MM.1S (cell line): ENCODE measurements at regions not wholly inside any gene's neighbourhood (a gene's known extent, or its start where the extent isn't known, plus 50 kb on each side); places are given as distances from the start of the nearest gene placed in this dataset.
"Not testable (repeated sequence)": the region's sequence is repeated elsewhere in the genome, so short reads cannot be mapped to it uniquely, and the experiment has no call there.

Source experiments
- DNase-seq: peaks from one replicate; pipeline ENCODE4 v3.0.0-alpha.2; 2015
- H2AFZ ChIP-seq: fragments of 300-600 bp; sonication (generic); 2 replicates; pipeline ENCODE4 v1.6.0; 2016; ENCODE audit warnings: antibody characterized with exemption, low read length
- H3F3A ChIP-seq: fragments of 300-600 bp; sonication (generic); 2 replicates; pipeline ENCODE4 v1.6.1; 2016; ENCODE audit warnings: mild to moderate bottlenecking, antibody characterized with exemption, low read length, moderate library complexity, mixed read lengths; ENCODE audit not compliant: insufficient read depth
- H3K27ac ChIP-seq: fragments of 300-600 bp; sonication (generic); 2 replicates; pipeline ENCODE4 v1.5.1; 2016; ENCODE audit warnings: mild to moderate bottlenecking, low read length
- H3K27me3 ChIP-seq: fragments of 300-600 bp; sonication (generic); replicated peaks from 2 replicates; pipeline ENCODE4 v1.6.0; 2016; ENCODE audit warnings: low read length; ENCODE audit not compliant: insufficient read depth
- H3K36me3 ChIP-seq: fragments of 300-600 bp; sonication (generic); replicated peaks from 2 replicates; pipeline ENCODE4 v1.6.1; 2016; ENCODE audit warnings: mild to moderate bottlenecking, low read length, mixed read lengths; ENCODE audit not compliant: insufficient read depth
- H3K4me1 ChIP-seq: fragments of 300-600 bp; sonication (generic); 2 replicates; pipeline ENCODE4 v1.6.1; 2016; ENCODE audit warnings: low read length, mixed read lengths
- H3K4me2 ChIP-seq: fragments of 300-600 bp; sonication (generic); 2 replicates; pipeline ENCODE4 v1.6.0; 2016; ENCODE audit warnings: low read depth, low read length
- H3K4me3 ChIP-seq: fragments of 300-600 bp; sonication (generic); 2 replicates; pipeline ENCODE4 v1.5.1; 2016; ENCODE audit warnings: low read length, mixed read lengths
- H3K79me2 ChIP-seq: fragments of 300-600 bp; sonication (generic); 2 replicates; pipeline ENCODE4 v1.6.1; 2016; ENCODE audit warnings: mixed run types, low read length, mixed read lengths
- H3K9ac ChIP-seq: fragments of 300-600 bp; sonication (generic); 2 replicates; pipeline ENCODE4 v1.6.1; 2016; ENCODE audit warnings: low read length, mixed read lengths
- H3K9me2 ChIP-seq: fragments of 300-600 bp; sonication (generic); replicated peaks from 2 replicates; pipeline ENCODE4 v1.6.1; 2016; ENCODE audit warnings: mild to moderate bottlenecking, low read length, mixed read lengths; ENCODE audit not compliant: insufficient read depth
- H3K9me3 ChIP-seq: fragments of 300-600 bp; sonication (generic); replicated peaks from 2 replicates; pipeline ENCODE4 v1.6.1; 2016; ENCODE audit warnings: mild to moderate bottlenecking, low read length, mixed read lengths; ENCODE audit not compliant: insufficient read depth
- H4K20me1 ChIP-seq: fragments of 300-600 bp; sonication (generic); 2 replicates; pipeline ENCODE4 v1.6.1; 2016; ENCODE audit warnings: mild to moderate bottlenecking, low read length, moderate library complexity, mixed read lengths; ENCODE audit not compliant: insufficient read depth
- EZH2 ChIP-seq: fragments of 300-600 bp; sonication (generic); optimal IDR thresholded peaks from 2 replicates; pipeline ENCODE3; 2017; ENCODE audit warnings: low read depth, mild to moderate bottlenecking, antibody characterized with exemption, low read length, mixed read lengths
- EZH2phosphoT487 ChIP-seq: fragments of 300-600 bp; sonication (generic); IDR thresholded peaks from 2 replicates; pipeline ENCODE4 v1.6.1; 2018; ENCODE audit warnings: antibody characterized with exemption, low read length
- TF ChIP-seq, protein P1 (sequence below): fragments of 300-600 bp; sonication (generic); IDR thresholded peaks from 2 replicates; pipeline ENCODE4 v1.5.1; 2016; ENCODE audit warnings: antibody characterized with exemption, low read length, mixed read lengths

DNA sequence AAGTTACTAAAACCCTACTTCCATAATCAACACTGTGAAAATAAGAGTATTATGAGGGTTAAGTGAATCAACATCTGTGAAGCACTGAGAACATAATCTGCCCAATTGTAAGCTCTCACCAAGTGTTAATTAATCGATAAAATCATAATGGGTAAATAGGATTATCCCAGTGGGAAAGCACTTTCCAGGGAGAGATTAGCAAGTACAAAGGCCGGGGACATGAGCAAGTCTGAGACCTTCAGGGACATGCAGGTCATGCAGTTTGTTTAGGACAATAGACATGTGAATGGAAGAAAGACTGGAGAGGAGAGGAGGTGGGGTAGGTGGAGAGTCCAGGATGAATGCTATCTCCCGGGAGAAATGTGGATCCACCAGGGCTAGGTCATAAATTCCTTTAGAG is 57.8 kb upstream of the FIBIN start:
- no peaks in the 10 kb centered on the region for H3K4me1 ChIP-seq
- no peak overlapping the region for H3K27ac ChIP-seq
- no peak for DNase-seq
- H3K4me2 ChIP-seq: no peak overlapping the region
- H4K20me1 ChIP-seq: no peaks in the 10 kb centered on the region
- H3K9ac ChIP-seq: no peak overlapping the region
- TF ChIP-seq EZH2phosphoT487 (no peak), EZH2 (no peak)
- TF ChIP-seq, protein P1, sequence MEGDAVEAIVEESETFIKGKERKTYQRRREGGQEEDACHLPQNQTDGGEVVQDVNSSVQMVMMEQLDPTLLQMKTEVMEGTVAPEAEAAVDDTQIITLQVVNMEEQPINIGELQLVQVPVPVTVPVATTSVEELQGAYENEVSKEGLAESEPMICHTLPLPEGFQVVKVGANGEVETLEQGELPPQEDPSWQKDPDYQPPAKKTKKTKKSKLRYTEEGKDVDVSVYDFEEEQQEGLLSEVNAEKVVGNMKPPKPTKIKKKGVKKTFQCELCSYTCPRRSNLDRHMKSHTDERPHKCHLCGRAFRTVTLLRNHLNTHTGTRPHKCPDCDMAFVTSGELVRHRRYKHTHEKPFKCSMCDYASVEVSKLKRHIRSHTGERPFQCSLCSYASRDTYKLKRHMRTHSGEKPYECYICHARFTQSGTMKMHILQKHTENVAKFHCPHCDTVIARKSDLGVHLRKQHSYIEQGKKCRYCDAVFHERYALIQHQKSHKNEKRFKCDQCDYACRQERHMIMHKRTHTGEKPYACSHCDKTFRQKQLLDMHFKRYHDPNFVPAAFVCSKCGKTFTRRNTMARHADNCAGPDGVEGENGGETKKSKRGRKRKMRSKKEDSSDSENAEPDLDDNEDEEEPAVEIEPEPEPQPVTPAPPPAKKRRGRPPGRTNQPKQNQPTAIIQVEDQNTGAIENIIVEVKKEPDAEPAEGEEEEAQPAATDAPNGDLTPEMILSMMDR: no peak
- H2AFZ ChIP-seq: no peak overlapping the region
- H3K4me3 ChIP-seq: no peak overlapping the region
- no peaks in the 10 kb centered on the region for H3K27me3 ChIP-seq
- no peaks in the 10 kb centered on the region for H3K9me3 ChIP-seq
- no peaks in the 10 kb centered on the region for H3K36me3 ChIP-seq
- no peaks in the 10 kb centered on the region for H3K79me2 ChIP-seq
- no peaks in the 10 kb centered on the region for H3F3A ChIP-seq
- H3K9me2 ChIP-seq: no peaks in the 10 kb centered on the region

DNA sequence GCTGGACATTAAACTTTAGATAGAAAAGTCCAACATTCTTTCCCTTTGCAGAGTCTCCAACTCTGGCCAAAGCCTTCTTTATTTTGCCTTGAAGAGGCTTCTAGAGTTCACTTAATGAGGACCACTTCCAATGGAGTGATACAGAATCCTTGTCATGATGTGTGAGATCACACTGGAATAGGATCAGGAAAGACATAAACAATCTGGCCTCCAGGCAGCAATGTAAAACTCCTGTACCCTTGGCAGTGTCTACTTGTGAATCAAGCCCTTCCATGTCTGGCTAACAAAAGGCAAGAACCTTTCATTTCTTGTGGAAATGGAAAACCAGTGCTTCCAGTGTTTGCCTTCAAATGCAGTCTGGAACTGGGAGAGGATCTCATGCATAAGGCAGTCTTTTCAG is 56.5 kb upstream of the FIBIN start:
- Histone ChIP-seq H3K27ac (no peak overlapping the region), H3K9me2 (no peaks in the 10 kb centered on the region), H3K9ac (no peak overlapping the region), H3K36me3 (no peaks in the 10 kb centered on the region), H3K4me3 (no peak overlapping the region), H4K20me1 (no peaks in the 10 kb centered on the region), H3K9me3 (no peaks in the 10 kb centered on the region), H3K4me2 (no peak overlapping the region), H3K79me2 (no peaks in the 10 kb centered on the region), H3F3A (no peaks in the 10 kb centered on the region), H2AFZ (no peak overlapping the region), H3K4me1 (no peaks in the 10 kb centered on the region), H3K27me3 (no peaks in the 10 kb centered on the region)
- no peak for DNase-seq
- TF ChIP-seq, protein P1: no peak
- TF ChIP-seq EZH2phosphoT487: no peak
- TF ChIP-seq EZH2: no peak

DNA sequence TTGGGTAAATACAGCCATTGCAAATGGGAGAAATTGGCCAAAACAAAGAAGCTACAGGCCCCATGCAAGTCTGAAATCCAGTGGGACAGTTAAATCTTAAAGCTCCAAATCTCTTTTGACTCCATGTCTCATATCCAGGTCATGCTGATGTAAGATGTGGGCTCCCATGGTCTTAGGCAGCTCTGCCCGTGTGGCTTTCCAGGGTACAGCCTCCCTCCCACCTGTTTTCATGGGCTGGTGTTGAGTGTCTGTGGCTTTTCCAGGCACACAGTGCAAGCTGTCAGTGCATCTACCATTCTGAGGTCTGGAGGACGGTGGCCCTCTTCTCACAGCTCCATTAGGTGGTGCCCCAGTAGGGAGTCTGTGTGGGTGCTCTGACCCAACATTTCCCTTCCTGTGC is 53.4 kb upstream of the FIBIN start:
- not testable (repeated sequence) for H2AFZ ChIP-seq

DNA sequence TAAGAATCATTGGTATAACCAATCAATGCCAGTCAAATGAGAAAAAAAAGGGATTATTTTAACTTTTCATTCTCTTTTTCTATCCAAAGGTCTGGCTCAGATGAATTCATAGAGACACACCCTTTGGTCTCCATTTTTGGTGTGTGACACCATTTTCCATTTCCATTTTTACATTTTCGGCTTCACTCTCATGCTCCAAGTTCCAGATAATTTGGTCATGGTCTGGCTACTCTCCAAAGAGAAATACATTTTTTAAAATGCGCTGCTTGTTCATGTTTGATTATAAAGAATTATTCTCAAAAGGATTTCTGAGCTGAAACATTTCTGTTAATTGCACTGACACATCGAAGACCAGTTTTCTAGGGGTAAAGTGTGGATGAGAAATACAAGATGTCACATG is 51.6 kb upstream of the FIBIN start:
- DNase-seq: no peak
- H3F3A ChIP-seq: no peaks in the 10 kb centered on the region
- no peaks in the 10 kb centered on the region for H3K27me3 ChIP-seq
- H3K36me3 ChIP-seq: no peaks in the 10 kb centered on the region
- no peaks in the 10 kb centered on the region for H3K9me3 ChIP-seq
- H3K4me3 ChIP-seq: no peak overlapping the region
- H4K20me1 ChIP-seq: no peaks in the 10 kb centered on the region
- H3K9me2 ChIP-seq: no peaks in the 10 kb centered on the region
- H3K9ac ChIP-seq: no peak overlapping the region
- H2AFZ ChIP-seq: no peak overlapping the region
- TF ChIP-seq EZH2: no peak
- TF ChIP-seq, protein P1: no peak
- TF ChIP-seq EZH2phosphoT487: no peak
- H3K4me1 ChIP-seq: no peaks in the 10 kb centered on the region
- H3K27ac ChIP-seq: no peak overlapping the region
- H3K79me2 ChIP-seq: no peaks in the 10 kb centered on the region
- no peak overlapping the region for H3K4me2 ChIP-seq

More for the DNA sequence above, 53.4 kb upstream of the FIBIN start:
- H3K4me3 ChIP-seq, H3K79me2 ChIP-seq, H3K4me2 ChIP-seq, DNase-seq, H4K20me1 ChIP-seq, H3F3A ChIP-seq, H3K36me3 ChIP-seq, H3K9ac ChIP-seq, H3K27ac ChIP-seq, H3K4me1 ChIP-seq, H3K9me2 ChIP-seq, H3K9me3 ChIP-seq, H3K27me3 ChIP-seq: not testable (repeated sequence)
